OCI-LY3 (cell line): ENCODE measurements at regions not wholly inside any gene's neighbourhood (a gene's known extent, or its start where the extent isn't known, plus 50 kb on each side); places are given as distances from the start of the nearest gene placed in this dataset.

Experiments
- H2AFZ ChIP-seq: fragments of 200-600, 300-600 bp; shearing (Covaris generic); 2 replicates; pipeline ENCODE4 v1.6.0; 2014; ENCODE audit warnings: antibody characterized with exemption, low read depth, low read length
- H3K27ac ChIP-seq: fragments of 200-600, 300-600 bp; sonication (generic); 2 replicates; pipeline ENCODE4 v1.5.1; 2014; ENCODE audit warnings: mild to moderate bottlenecking, low read length, moderate library complexity, mixed read lengths
- H3K27me3 ChIP-seq: fragments of 200-600, 300-600 bp; sonication (generic); 2 replicates; pipeline ENCODE4 v1.6.1; 2014; ENCODE audit warnings: low read depth, low read length, mixed read lengths
- H3K36me3 ChIP-seq: fragments of 200-600, 300-600 bp; sonication (generic); replicated peaks from 2 replicates; pipeline ENCODE3; 2014; ENCODE audit warnings: low read depth, low read length, mixed read lengths
- H3K4me1 ChIP-seq: fragments of 300-600, 200-600 bp; sonication (generic); 2 replicates; pipeline ENCODE4 v1.6.1; 2014; ENCODE audit warnings: low read length, mixed read lengths
- H3K4me2 ChIP-seq: fragments of 200-600, 300-600 bp; sonication (generic); 2 replicates; pipeline ENCODE4 v1.6.1; 2014; ENCODE audit warnings: low read length, mixed read lengths
- H3K4me3 ChIP-seq: fragments of 300-600, 200-600 bp; sonication (generic); 2 replicates; pipeline ENCODE4 v1.5.1; 2014; ENCODE audit warnings: antibody characterized with exemption, mild to moderate bottlenecking, low read length, moderate library complexity
- H3K79me2 ChIP-seq: fragments of 300-600, 200-600 bp; shearing (Covaris generic); 2 replicates; pipeline ENCODE4 v1.6.1; 2014; ENCODE audit warnings: mild to moderate bottlenecking, low read length, mixed read lengths
- H3K9ac ChIP-seq: fragments of 300-600, 200-600 bp; shearing (Covaris generic); 2 replicates; pipeline ENCODE4 v1.6.0; 2014; ENCODE audit warnings: mild to moderate bottlenecking, low read length, moderate library complexity
- H3K9me3 ChIP-seq: fragments of 200-600, 300-600 bp; shearing (Covaris generic); 2 replicates; pipeline ENCODE4 v1.6.1; 2014; ENCODE audit warnings: low read length, mixed read lengths; ENCODE audit not compliant: insufficient read depth
- H4K20me1 ChIP-seq: fragments of 200-600, 300-600 bp; sonication (generic); 2 replicates; pipeline ENCODE4 v1.6.1; 2016; ENCODE audit warnings: low read length, mixed read lengths; ENCODE audit not compliant: insufficient read depth
- CTCF ChIP-seq: fragments of 200-600, 300-600 bp; sonication (generic); IDR thresholded peaks from 2 replicates; pipeline ENCODE4 v1.5.1; 2014; ENCODE audit warnings: antibody characterized with exemption, low read length, low read depth
- EZH2phosphoT487 ChIP-seq: fragments of 200-600 bp; shearing (Covaris generic); IDR thresholded peaks from 2 replicates; pipeline ENCODE4 v1.6.1; 2018; ENCODE audit warnings: antibody characterized with exemption, mixed run types, low read depth

GRCh38 chr12:4068981-4069669, 195.9 kb upstream of the PARP11 start:
- Histone ChIP-seq H3K9me3 (no peaks in the 10 kb centered on the region), H3K4me3 (no peak overlapping the region), H3K27ac (no peak overlapping the region), H3K36me3 (no peaks in the 10 kb centered on the region), H4K20me1 (no peaks in the 10 kb centered on the region), H2AFZ (no peak overlapping the region; the same call in 1 of the 2 replicates), H3K4me1 (no peaks in the 10 kb centered on the region), H3K4me2 (no peak overlapping the region), H3K27me3 (peaks cover 34% of the 10 kb centered on the region), H3K79me2 (no peaks in the 10 kb centered on the region), H3K9ac (no peak overlapping the region)
- no peak for TF ChIP-seq EZH2phosphoT487
- TF ChIP-seq CTCF: no peak

GRCh38 chr12:4064008-4064407, 190.8 kb upstream of the PARP11 start:
- no peaks in the 10 kb centered on the region for H3K79me2 ChIP-seq
- H3K4me3 ChIP-seq: no peak overlapping the region
- H3K27me3 ChIP-seq: peaks cover 61% of the 10 kb centered on the region
- no peak overlapping the region for H2AFZ ChIP-seq
- TF ChIP-seq EZH2phosphoT487: no peak
- no peak for TF ChIP-seq CTCF
- H3K9ac ChIP-seq: no peak overlapping the region
- no peaks in the 10 kb centered on the region for H4K20me1 ChIP-seq
- H3K36me3 ChIP-seq: no peaks in the 10 kb centered on the region
- no peaks in the 10 kb centered on the region for H3K9me3 ChIP-seq
- no peak overlapping the region for H3K27ac ChIP-seq
- H3K4me1 ChIP-seq: no peaks in the 10 kb centered on the region
- H3K4me2 ChIP-seq: no peak overlapping the region

- Histone ChIP-seq H3K4me3 (no peak overlapping the region), H3K4me2 (no peak overlapping the region), H3K27me3 (peaks cover 57% of the 10 kb centered on the region), H3K36me3 (no peaks in the 10 kb centered on the region), H4K20me1 (no peaks in the 10 kb centered on the region), H2AFZ (no peak overlapping the region), H3K9ac (no peak overlapping the region), H3K9me3 (no peaks in the 10 kb centered on the region), H3K4me1 (no peaks in the 10 kb centered on the region), H3K79me2 (no peaks in the 10 kb centered on the region), H3K27ac (no peak overlapping the region)
- no peak for TF ChIP-seq EZH2phosphoT487
- no peak for TF ChIP-seq CTCF
These were observed 186.8 kb upstream of the PARP11 start for GRCh38 chr12:4059898-4060568.

GRCh38 chr12:4056910-4057845, 184.0 kb upstream of the PARP11 start:
- Histone ChIP-seq H3K27ac (no peak overlapping the region), H3K4me2 (no peak overlapping the region)

More at GRCh38 chr12:4056910-4057845, 184.0 kb upstream of the PARP11 start:
- Histone ChIP-seq H3K79me2 (no peaks in the 10 kb centered on the region), H4K20me1 (no peaks in the 10 kb centered on the region), H3K9ac (no peak overlapping the region), H3K36me3 (no peaks in the 10 kb centered on the region), H3K9me3 (no peaks in the 10 kb centered on the region), H3K4me1 (no peaks in the 10 kb centered on the region), H3K4me3 (no peak overlapping the region), H3K27me3 (peaks cover 48% of the 10 kb centered on the region), H2AFZ (no peak overlapping the region)
- no peak for TF ChIP-seq EZH2phosphoT487
- no peak for TF ChIP-seq CTCF
